Neural cell (in vitro differentiated cells): ENCODE measurements at regions not wholly inside any gene's neighbourhood (a gene's known extent, or its start where the extent isn't known, plus 50 kb on each side); places are given as distances from the start of the nearest gene placed in this dataset.

Source experiments
- CTCF ChIP-seq: fragments of 450-650 bp; IDR thresholded peaks from 2 replicates; pipeline ENCODE4 v1.5.1; 2014; ENCODE audit warnings: antibody characterized with exemption, mild to moderate bottlenecking, moderate library complexity; ENCODE audit not compliant: poor library complexity, severe bottlenecking
- EP300 ChIP-seq: fragments of 450-650 bp; conservative IDR thresholded peaks from 2 replicates; pipeline ENCODE4 v1.6.1; 2014; ENCODE audit warnings: antibody characterized with exemption, mild to moderate bottlenecking, moderate library complexity; ENCODE audit not compliant: poor library complexity, severe bottlenecking
- EZH2 ChIP-seq: fragments of 200-600, 300-800 bp; shearing (Covaris generic), sonication (generic); IDR thresholded peaks from 2 replicates; pipeline ENCODE4 v1.6.1; 2014; ENCODE audit warnings: antibody characterized with exemption, low read length, borderline replicate concordance, mild to moderate bottlenecking; ENCODE audit not compliant: insufficient read depth, poor library complexity, severe bottlenecking
- RAD21 ChIP-seq: fragments of 450-650 bp; conservative IDR thresholded peaks from 2 replicates; pipeline ENCODE4 v1.6.1; 2014; ENCODE audit warnings: antibody characterized with exemption, mild to moderate bottlenecking, moderate library complexity
- REST ChIP-seq: IDR thresholded peaks from 2 replicates; pipeline ENCODE4 v1.6.1; 2012; ENCODE audit warnings: borderline replicate concordance

GRCh38 chr2:225207471-225207870 is 165.2 kb upstream of the DOCK10 start:
- TF ChIP-seq CTCF (no peak), RAD21 (no peak), REST (no peak), EP300 (no peak), EZH2 (no peak)
